Breast epithelium (tissue), 4 donors: ENCODE measurements at regions not wholly inside any gene's neighbourhood (a gene's known extent, or its start where the extent isn't known, plus 50 kb on each side); places are given as distances from the start of the nearest gene placed in this dataset.

Source experiments
- DNase-seq, 2 donors: peaks; one replicate each; pipeline ENCODE4 v3.0.0-alpha.2; 2019; ENCODE audit warnings: low spot score in 2 of 2
- H3K27ac ChIP-seq, 2 donors: fragments of 200-600 bp; sonication (generic) in 1 of 2; one replicate each; pipeline ENCODE4 v1.5.1; 2016 to 2019; ENCODE audit warnings: mild to moderate bottlenecking in 1 of 2
- H3K27me3 ChIP-seq, 2 donors: fragments of 200-600 bp; sonication (generic) in 1 of 2; one replicate each; pipeline versions ENCODE4 v1.5.1 to v1.6.0; 2017 to 2019; ENCODE audit warnings: control low read depth in 1 of 2, mild to moderate bottlenecking in 1 of 2
- H3K36me3 ChIP-seq: fragments of 200-600 bp; one replicate; pipeline ENCODE4 v1.5.1; 2019
- H3K4me1 ChIP-seq, 2 donors: fragments of 200-600 bp; sonication (generic); one replicate each; pipeline ENCODE4 v1.5.1; 2016 to 2019; ENCODE audit warnings: control low read depth in 1 of 2
- H3K4me3 ChIP-seq, 3 donors: fragments of 200-600 bp; sonication (generic); 1 replicate in 2 of 3; 2 replicates in 1 of 3; pipeline ENCODE4 v1.5.1; 2016 to 2019; ENCODE audit warnings: mild to moderate bottlenecking in 3 of 3, moderate library complexity in 2 of 3
- H3K9me3 ChIP-seq, 2 donors: fragments of 200-600 bp; sonication (generic) in 1 of 2; one replicate each; pipeline ENCODE4 v1.5.1; 2016 to 2019; ENCODE audit warnings: control low read depth in 1 of 2
- POLR2A ChIP-seq: fragments of 450-650 bp; IDR thresholded peaks from one replicate; pipeline ENCODE4 v1.6.1; 2016; ENCODE audit warnings: antibody characterized with exemption, mild to moderate bottlenecking, moderate library complexity
- POLR2AphosphoS5 ChIP-seq, 3 donors: sonication (generic); formaldehyde crosslinking; IDR thresholded peaks; one replicate each; pipeline ENCODE4 v1.6.1; 2017; ENCODE audit warnings: antibody characterized with exemption in 3 of 3
- intact Hi-C: fragments of 100-400 bp; cut with DNase I; formaldehyde crosslinking; loops from one replicate; pipeline ENCODE4 v1.15.1; 2023; ENCODE audit warnings: low total_unique reads
- TF ChIP-seq, protein P1 (sequence below), 3 donors: fragments of 450-650 bp; IDR thresholded peaks; one replicate each; pipeline ENCODE4 v1.5.1; 2016 to 2017; ENCODE audit warnings: antibody characterized with exemption in 3 of 3, mild to moderate bottlenecking in 3 of 3, moderate library complexity in 3 of 3

GRCh38 chr11:77530879-77531278, 57.0 kb upstream of the PAK1 start:
- no peaks in the 10 kb centered on the region for H3K36me3 ChIP-seq
- no peaks in the 10 kb centered on the region for H3K27me3 ChIP-seq
- no peak for DNase-seq
- no peaks in the 10 kb centered on the region for H3K9me3 ChIP-seq
- no peaks in the 10 kb centered on the region for H3K4me1 ChIP-seq
- no peak overlapping the region for H3K4me3 ChIP-seq
- intact Hi-C loops = no loop called here
- no peak overlapping the region for H3K27ac ChIP-seq
- TF ChIP-seq, protein P1, sequence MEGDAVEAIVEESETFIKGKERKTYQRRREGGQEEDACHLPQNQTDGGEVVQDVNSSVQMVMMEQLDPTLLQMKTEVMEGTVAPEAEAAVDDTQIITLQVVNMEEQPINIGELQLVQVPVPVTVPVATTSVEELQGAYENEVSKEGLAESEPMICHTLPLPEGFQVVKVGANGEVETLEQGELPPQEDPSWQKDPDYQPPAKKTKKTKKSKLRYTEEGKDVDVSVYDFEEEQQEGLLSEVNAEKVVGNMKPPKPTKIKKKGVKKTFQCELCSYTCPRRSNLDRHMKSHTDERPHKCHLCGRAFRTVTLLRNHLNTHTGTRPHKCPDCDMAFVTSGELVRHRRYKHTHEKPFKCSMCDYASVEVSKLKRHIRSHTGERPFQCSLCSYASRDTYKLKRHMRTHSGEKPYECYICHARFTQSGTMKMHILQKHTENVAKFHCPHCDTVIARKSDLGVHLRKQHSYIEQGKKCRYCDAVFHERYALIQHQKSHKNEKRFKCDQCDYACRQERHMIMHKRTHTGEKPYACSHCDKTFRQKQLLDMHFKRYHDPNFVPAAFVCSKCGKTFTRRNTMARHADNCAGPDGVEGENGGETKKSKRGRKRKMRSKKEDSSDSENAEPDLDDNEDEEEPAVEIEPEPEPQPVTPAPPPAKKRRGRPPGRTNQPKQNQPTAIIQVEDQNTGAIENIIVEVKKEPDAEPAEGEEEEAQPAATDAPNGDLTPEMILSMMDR (IDR thresholded peaks at IDR 0.05) = no peak
- TF ChIP-seq POLR2AphosphoS5 (IDR thresholded peaks at IDR 0.05) (no peak), POLR2A (no peak)

GRCh38 chr11:77529685-77530084, 55.8 kb upstream of the PAK1 start:
- Histone ChIP-seq H3K9me3 (no peaks in the 10 kb centered on the region), H3K4me1 (no peaks in the 10 kb centered on the region), H3K36me3 (no peaks in the 10 kb centered on the region), H3K27me3 (no peaks in the 10 kb centered on the region), H3K27ac (no peak overlapping the region), H3K4me3 (no peak overlapping the region)
- no peak for DNase-seq
- intact Hi-C loops = no loop called here
- TF ChIP-seq POLR2AphosphoS5 (IDR thresholded peaks at IDR 0.05) (no peak), POLR2A (no peak)
- TF ChIP-seq, protein P1 (IDR thresholded peaks at IDR 0.05) = no peak

DNA sequence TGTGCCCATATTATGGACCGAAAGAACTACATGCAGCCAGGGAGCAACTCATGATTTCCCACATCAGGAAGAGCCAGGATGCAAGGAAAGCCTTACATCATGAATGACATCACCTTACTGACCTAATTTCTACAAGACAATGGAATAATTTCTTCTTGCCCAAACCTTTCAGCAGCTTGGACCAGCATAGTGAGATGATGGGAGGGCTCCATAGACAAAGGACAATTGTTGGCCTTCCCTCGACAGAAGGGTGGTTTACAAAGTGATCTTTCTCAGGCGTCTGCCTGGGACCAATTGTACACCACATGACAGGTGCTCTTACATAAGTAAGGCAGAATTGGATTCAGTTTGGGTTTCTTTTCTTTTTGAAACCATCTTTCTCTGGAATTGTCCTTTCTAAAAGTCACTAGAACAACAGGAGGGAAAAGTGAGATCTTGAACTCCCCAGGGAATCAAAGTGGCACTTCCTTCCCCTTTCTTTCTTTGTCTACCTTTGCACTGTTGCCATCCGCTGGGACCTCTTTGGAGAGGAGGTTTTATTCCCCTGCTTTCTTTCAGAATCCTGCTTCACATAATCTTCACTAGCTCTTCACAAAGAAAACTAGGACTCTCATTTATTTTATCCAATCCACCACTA, 51.7 kb upstream of the PAK1 start:
- intact Hi-C loops = loop anchor here (1.0 kb wide), 1 partner anchor 15 kb away; no protein-coding TSS in a partner anchor
- no peaks in the 10 kb centered on the region for H3K27me3 ChIP-seq
- H3K9me3 ChIP-seq = no peaks in the 10 kb centered on the region
- no peak for DNase-seq
- no peak overlapping the region for H3K4me3 ChIP-seq
- H3K36me3 ChIP-seq = no peaks in the 10 kb centered on the region
- H3K4me1 ChIP-seq = no peaks in the 10 kb centered on the region
- TF ChIP-seq, protein P1 (IDR thresholded peaks at IDR 0.05) = no peak
- TF ChIP-seq POLR2A (no peak), POLR2AphosphoS5 (IDR thresholded peaks at IDR 0.05) (no peak)
- no peak overlapping the region for H3K27ac ChIP-seq

DNA sequence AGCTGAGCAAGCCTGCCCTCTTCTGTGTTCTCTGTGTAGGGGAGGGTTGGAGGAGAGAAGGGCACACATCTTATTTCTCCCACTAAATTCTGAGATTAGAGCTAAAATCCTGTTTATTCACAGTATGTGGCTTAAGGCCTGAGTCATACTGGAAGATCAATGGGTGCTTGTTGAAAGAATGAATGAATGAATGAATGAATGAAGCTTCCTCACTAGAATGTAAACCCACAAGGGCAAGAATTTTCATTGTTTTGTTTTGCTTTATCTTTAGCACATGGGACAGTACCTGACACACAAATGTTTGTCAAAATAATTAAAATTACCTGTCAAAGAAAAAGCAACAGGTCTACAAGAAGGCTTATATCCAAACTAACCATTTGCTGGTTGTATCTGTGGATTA, 50.6 kb upstream of the PAK1 start:
- Histone ChIP-seq H3K4me3 (no peak overlapping the region), H3K9me3 (no peaks in the 10 kb centered on the region), H3K27ac (no peak overlapping the region), H3K36me3 (no peaks in the 10 kb centered on the region), H3K27me3 (no peaks in the 10 kb centered on the region), H3K4me1 (no peaks in the 10 kb centered on the region)
- no peak for DNase-seq
- intact Hi-C loops = no loop called here
- TF ChIP-seq, protein P1 (IDR thresholded peaks at IDR 0.05) = no peak
- no peak for TF ChIP-seq POLR2AphosphoS5 (IDR thresholded peaks at IDR 0.05)
- TF ChIP-seq POLR2A = no peak

- Histone ChIP-seq H3K36me3 (no peaks in the 10 kb centered on the region), H3K4me3 (no peak overlapping the region), H3K27me3 (no peaks in the 10 kb centered on the region), H3K9me3 (no peaks in the 10 kb centered on the region), H3K27ac (no peak overlapping the region), H3K4me1 (no peaks in the 10 kb centered on the region)
- TF ChIP-seq, protein P1 (IDR thresholded peaks at IDR 0.05) = no peak
- TF ChIP-seq POLR2A (no peak), POLR2AphosphoS5 (IDR thresholded peaks at IDR 0.05) (no peak)
- no peak for DNase-seq
- intact Hi-C loops = no loop called here
These were observed 49.8 kb upstream of the PAK1 start for GRCh38 chr11:77523712-77524111.
